Heart right ventricle (tissue), 16 donors: ENCODE measurements at regions not wholly inside any gene's neighbourhood (a gene's known extent, or its start where the extent isn't known, plus 50 kb on each side); places are given as distances from the start of the nearest gene placed in this dataset.

Experiments used
- ATAC-seq, 8 donors: fragments of 200-7000 bp; cut with Tn5 transposase; one replicate each; pipeline ENCODE4 v1.9.1; 2020; ENCODE audit warnings: mild to moderate bottlenecking in 8 of 8, moderate library complexity in 8 of 8, moderate number of reproducible peaks in 1 of 8
- DNase-seq, 2 donors: peaks; one replicate each; pipeline ENCODE4 v3.0.0-alpha.2; 2020
- H3K27ac ChIP-seq, 10 donors: fragments of 200-600 bp; sonication (generic) in 2 of 10; one replicate each; pipeline versions ENCODE4 v1.5.0 to v1.8.0; 2020 to 2022; ENCODE audit warnings: mild to moderate bottlenecking in 3 of 10
- H3K27me3 ChIP-seq, 7 donors: fragments of 200-600 bp; one replicate each; pipeline ENCODE4 v1.8.0; 2021 to 2022; ENCODE audit warnings: mild to moderate bottlenecking in 2 of 7
- H3K36me3 ChIP-seq, 9 donors: fragments of 200-600 bp; sonication (generic) in 1 of 9; one replicate each; pipeline versions ENCODE4 v1.5.0 to v1.8.0; 2020 to 2022; ENCODE audit warnings: mild to moderate bottlenecking in 2 of 9
- H3K4me1 ChIP-seq, 9 donors: fragments of 200-600 bp; sonication (generic) in 1 of 9; one replicate each; pipeline versions ENCODE4 v1.5.0 to v1.8.0; 2020 to 2022; ENCODE audit warnings: mild to moderate bottlenecking in 4 of 9
- H3K4me3 ChIP-seq, 10 donors: fragments of 200-600 bp; sonication (generic) in 2 of 10; one replicate each; pipeline versions ENCODE4 v1.5.0 to v1.8.0; 2020 to 2022; ENCODE audit warnings: mild to moderate bottlenecking in 7 of 10, moderate library complexity in 2 of 10
- H3K9me3 ChIP-seq, 11 donors: fragments of 200-600 bp in 10 of 11; sonication (generic) in 2 of 11; one replicate each; pipeline versions ENCODE4 v1.5.0 to v1.8.0; 2013 to 2022; ENCODE audit warnings: mild to moderate bottlenecking in 2 of 11, control low read depth in 1 of 11, moderate library complexity in 1 of 11
- WGBS, 2 donors: extraction: QIAGEN DNeasy Blood & Tissue Kit; methylation state at CpG; one replicate each; pipeline ENCODE4 v1.1.7; 2013; ENCODE audit warnings: inconsistent platforms in 1 of 2; 5-methylcytosine and 5-hydroxymethylcytosine counted together
- intact Hi-C, 10 donors: fragments of 100-400 bp; cut with DNase I; formaldehyde crosslinking; loops; one replicate each; pipeline versions ENCODE4 v1.11.1 to v1.14.2; 2022
- TF ChIP-seq, protein P1 (sequence below), 9 donors: fragments of 200-600 bp; sonication (generic) in 2 of 9; IDR thresholded peaks; one replicate each; pipeline versions ENCODE4 v1.5.0 to v1.8.0; 2021 to 2022; ENCODE audit warnings: antibody characterized with exemption in 9 of 9, mild to moderate bottlenecking in 5 of 9, moderate library complexity in 1 of 9
- donor health status: Arrhythmogenic right ventricular cardiomyopathy.
- donor health status: ischemic (EF 13 %, LVEDD 7.1; RV severe dilation, severe dysfunction).
- donor health status: healthy with polysubstance abuse.
- donor health status: DM: no; HTN: yes; CAD: no.
- donor health status: DM: no; HTN: no; CAD: no.
- donor health status: ischemic (EF 25% LVEDD 6.9; RV normal size, moderate dysfunction).
- donor health status: ischemic (EF 25% LVEDD 5.7; RV mildly dilated, moderate dysfunction).
- donor health status: healthy.
- donor health status: DM: yes; HTN: yes; CAD: no.
- donor health status: Ischemic cardiomyopathy.
- donor health status: ischemic (EF 35%, LVEDD 5.7; RV mildly dilated, moderate dysfunction).
- donor health status: nonischemic (EF 11% LVEDD 7.7; RV severe dilation, severe dysfunction).
- donor health status: DM: yes; HTN: yes; CAD: no.
- donor health status: PGD.
- donor health status: ischemic (EF 29% LVEDD 5.4; RV normal size, mild dysfunction).
- donor health status: nonischemic (EF 23%, LVEDD 6.1; RV moderate dilation, normal function).

- H3K36me3 ChIP-seq, result no peaks in the 10 kb centered on the region
- H3K9me3 ChIP-seq, result no peaks in the 10 kb centered on the region
- intact Hi-C loops, result loop anchor here in 3 of 10 donors (5.0 to 10.0 kb wide), 3 partner anchors 92 to 102 kb away; partner anchors contain the start of gene PHLDA1 (in 2 of the 3)
- no peak for DNase-seq
- H3K27ac ChIP-seq, result peak overlapping the region in 3 of 10 donors; percentile 1 to 15 (median 4)
- H3K4me1 ChIP-seq, result peaks cover 0 to 35% (median 25%) of the 10 kb centered on the region in 9 donors
- peak in 1 of 8 donors; percentile 43 for ATAC-seq
- H3K4me3 ChIP-seq, result no peak overlapping the region
- TF ChIP-seq, protein P1, sequence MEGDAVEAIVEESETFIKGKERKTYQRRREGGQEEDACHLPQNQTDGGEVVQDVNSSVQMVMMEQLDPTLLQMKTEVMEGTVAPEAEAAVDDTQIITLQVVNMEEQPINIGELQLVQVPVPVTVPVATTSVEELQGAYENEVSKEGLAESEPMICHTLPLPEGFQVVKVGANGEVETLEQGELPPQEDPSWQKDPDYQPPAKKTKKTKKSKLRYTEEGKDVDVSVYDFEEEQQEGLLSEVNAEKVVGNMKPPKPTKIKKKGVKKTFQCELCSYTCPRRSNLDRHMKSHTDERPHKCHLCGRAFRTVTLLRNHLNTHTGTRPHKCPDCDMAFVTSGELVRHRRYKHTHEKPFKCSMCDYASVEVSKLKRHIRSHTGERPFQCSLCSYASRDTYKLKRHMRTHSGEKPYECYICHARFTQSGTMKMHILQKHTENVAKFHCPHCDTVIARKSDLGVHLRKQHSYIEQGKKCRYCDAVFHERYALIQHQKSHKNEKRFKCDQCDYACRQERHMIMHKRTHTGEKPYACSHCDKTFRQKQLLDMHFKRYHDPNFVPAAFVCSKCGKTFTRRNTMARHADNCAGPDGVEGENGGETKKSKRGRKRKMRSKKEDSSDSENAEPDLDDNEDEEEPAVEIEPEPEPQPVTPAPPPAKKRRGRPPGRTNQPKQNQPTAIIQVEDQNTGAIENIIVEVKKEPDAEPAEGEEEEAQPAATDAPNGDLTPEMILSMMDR (IDR thresholded peaks at IDR 0.05), result no peak
- peaks cover 0 to 28% (median 0%) of the 10 kb centered on the region in 7 donors for H3K27me3 ChIP-seq
- 91 to 94% methylated on average over 4 of the region's 4 CpGs for WGBS, 2 donors
Measured at GRCh38 chr12:75933101-75933500, 98.5 kb downstream of the PHLDA1 start.

GRCh38 chr12:75932241-75932640 is 99.3 kb downstream of the PHLDA1 start:
- peaks cover 0 to 28% (median 0%) of the 10 kb centered on the region in 7 donors for H3K27me3 ChIP-seq
- TF ChIP-seq, protein P1 (IDR thresholded peaks at IDR 0.05), result no peak
- H3K36me3 ChIP-seq, result no peaks in the 10 kb centered on the region
- peaks cover 0 to 35% (median 25%) of the 10 kb centered on the region in 9 donors for H3K4me1 ChIP-seq
- intact Hi-C loops, result loop anchor here in 3 of 10 donors (5.0 to 10.0 kb wide), 3 partner anchors 93 to 103 kb away; partner anchors contain the start of gene PHLDA1 (in 2 of the 3)
- H3K27ac ChIP-seq, result no peak overlapping the region
- H3K9me3 ChIP-seq, result no peaks in the 10 kb centered on the region
- ATAC-seq (no peak), DNase-seq (no peak)
- no peak overlapping the region for H3K4me3 ChIP-seq
- WGBS, 2 donors, result 95 to 97% methylated on average over 1 of the region's 1 CpG

DNA sequence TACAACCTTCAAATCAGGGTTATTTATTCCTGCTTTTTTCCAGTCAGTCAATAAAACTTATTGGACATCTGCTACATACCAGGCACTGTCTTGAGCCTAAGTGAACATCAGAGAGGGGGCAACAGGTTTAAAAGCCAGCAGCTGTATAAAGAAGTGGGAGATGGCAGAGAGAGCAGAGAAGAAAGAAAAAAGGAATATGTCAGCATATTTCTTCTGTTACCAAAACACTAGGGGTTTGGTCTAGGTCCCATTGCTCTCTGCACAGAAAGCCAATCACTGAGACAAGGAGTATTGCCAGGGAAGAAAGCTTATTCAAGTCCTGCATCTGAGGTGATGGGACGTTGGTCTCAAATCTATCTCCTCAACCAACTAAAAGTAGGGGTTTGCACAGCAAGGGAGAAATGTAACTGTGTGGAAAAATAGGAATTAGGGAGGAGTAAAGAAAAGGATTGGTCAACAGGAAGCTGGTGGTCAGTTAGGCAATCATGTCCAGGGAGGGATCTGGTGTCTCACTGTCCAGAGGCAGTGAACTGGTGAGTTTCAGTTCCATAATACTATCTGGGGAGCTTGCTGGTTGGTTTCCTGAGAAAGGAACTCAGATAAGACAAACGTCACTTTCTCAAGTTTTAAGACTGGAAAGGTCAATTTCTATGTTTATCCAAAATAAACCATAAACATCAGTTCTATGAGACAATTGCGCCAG is 107.5 kb downstream of the PHLDA1 start:
- Histone ChIP-seq H3K4me1 (peaks cover 0 to 3% (median 0%) of the 10 kb centered on the region in 9 donors), H3K27me3 (peaks cover 0 to 7% (median 0%) of the 10 kb centered on the region in 7 donors), H3K4me3 (no peak overlapping the region), H3K9me3 (peaks cover 0 to 28% (median 15%) of the 10 kb centered on the region in 11 donors), H3K27ac (no peak overlapping the region), H3K36me3 (no peaks in the 10 kb centered on the region)
- DNase-seq, result no peak
- intact Hi-C loops, result no loop called here
- no peak for ATAC-seq
- TF ChIP-seq, protein P1 (IDR thresholded peaks at IDR 0.05), result no peak
- 88 to 91% methylated on average over 3 of the region's 3 CpGs for WGBS, 2 donors

- intact Hi-C loops, result no loop called here
- 92 to 96% methylated on average over 3 of the region's 3 CpGs for whole genome bisulfite sequencing, 2 donors
- TF ChIP-seq, protein P1 (IDR thresholded peaks at IDR 0.05), result no peak
Measured at GRCh38 chr12:75922944-75923642, 108.5 kb downstream of the PHLDA1 start.

More at GRCh38 chr12:75922944-75923642, 108.5 kb downstream of the PHLDA1 start:
- Histone ChIP-seq H3K27me3 (no peaks in the 10 kb centered on the region), H3K27ac (no peak overlapping the region), H3K4me3 (no peak overlapping the region), H3K36me3 (no peaks in the 10 kb centered on the region), H3K4me1 (peaks cover 0 to 5% (median 0%) of the 10 kb centered on the region in 9 donors), H3K9me3 (peaks cover 0 to 28% (median 15%) of the 10 kb centered on the region in 11 donors)
- DNase-seq (no peak), ATAC-seq (no peak)
